HCT116 (cell line): ENCODE measurements at regions not wholly inside any gene's neighbourhood (a gene's known extent, or its start where the extent isn't known, plus 50 kb on each side); places are given as distances from the start of the nearest gene placed in this dataset.

ENCODE experiments used
- ATAC-seq: fragments of 200-7000 bp; cut with Tn5 transposase; 2 replicates; pipeline ENCODE4 v1.9.1; 2020; ENCODE audit warnings: mild to moderate bottlenecking, moderate library complexity
- BruUV-seq: library from RNA; stranded (reverse); fragments of 400-500 nt; replicated peaks from 2 replicates; lab custom pipeline; 2021; lab: Mats Ljungman, UMichigan
- CTCF ChIA-PET: fragments of 300-600 bp; sonication (Branson Sonifier 250); formaldehyde crosslinking; loops from one replicate; lab custom pipeline; 2021; ENCODE audit warnings: antibody characterized with exemption; lab: Charles Lee
- POLR2A ChIA-PET: fragments of 300-600, 350-600 bp; sonication (Branson Sonifier 250); formaldehyde crosslinking; loops from one replicate; lab custom pipeline; 2021; ENCODE audit warnings: antibody characterized with exemption; lab: Charles Lee
- RAD21 ChIA-PET, 2 experiments: fragments of 300-600 bp; sonication (Branson Sonifier 250); formaldehyde crosslinking; loops; one replicate each; lab custom pipeline; 2023; ENCODE audit warnings: low total read pairs in 2 of 2; ENCODE audit not compliant: uncharacterized antibody in 2 of 2, unreplicated experiment in 2 of 2, low non-redundant PET in 1 of 2; lab: Charles Lee
- DNase-seq: peaks from one replicate; pipeline ENCODE4 v3.0.0-alpha.2; 2010; ENCODE audit warnings: low read depth, low spot score
- H2AFZ ChIP-seq: fragments of 200-600 bp; shearing (Covaris generic), sonication (generic); 2 replicates; pipeline ENCODE4 v1.6.1; 2017; ENCODE audit warnings: low read depth, mixed run types, mixed read lengths, antibody characterized with exemption, low read length; ENCODE audit not compliant: poor library complexity, severe bottlenecking
- H3K27ac ChIP-seq: 2 replicates; pipeline ENCODE4 v1.5.1; 2012; ENCODE audit warnings: low read depth, low read length
- H3K27me3 ChIP-seq: fragments of 200-600 bp; sonication (generic); 2 replicates; pipeline ENCODE4 v1.6.1; 2016; ENCODE audit warnings: mixed run types, low read length, mixed read lengths; ENCODE audit not compliant: insufficient read depth
- H3K36me3 ChIP-seq, 2 experiments: fragments of 200-500 bp in 1 of 2; fragments of 200-600 bp in 1 of 2; sonication (Bioruptor generic) in 1 of 2; sonication (generic) in 1 of 2; 2 replicates each; pipeline versions ENCODE4 v1.5.1 to v1.6.1; 2014 to 2016; ENCODE audit warnings: low read length in 2 of 2, inconsistent platforms in 1 of 2, mixed read lengths in 1 of 2, mixed run types in 1 of 2; ENCODE audit not compliant: insufficient read depth in 2 of 2, control insufficient read depth in 1 of 2
- H3K4me1 ChIP-seq, 2 experiments: fragments of 200-600 bp in 1 of 2; sonication (generic) in 1 of 2; 2 replicates each; pipeline versions ENCODE4 v1.5.1 to v1.6.1; 2012 to 2017; ENCODE audit warnings: low read length in 2 of 2, inconsistent platforms in 1 of 2, mild to moderate bottlenecking in 1 of 2, mixed read lengths in 1 of 2, mixed run types in 1 of 2, moderate library complexity in 1 of 2; ENCODE audit not compliant: insufficient read depth in 2 of 2, control insufficient read depth in 1 of 2
- H3K4me2 ChIP-seq: fragments of 200-600 bp; sonication (generic); 2 replicates; pipeline ENCODE4 v1.6.1; 2017; ENCODE audit warnings: mixed run types, low read length, mixed read lengths
- H3K4me3 ChIP-seq, 2 experiments: fragments of 200-600 bp in 1 of 2; sonication (generic) in 1 of 2; replicated peaks in 1 of 2; 2 replicates each; pipeline ENCODE4 v1.5.1; 2011 to 2016; ENCODE audit warnings: low read length in 2 of 2, control low read depth in 1 of 2, low read depth in 1 of 2, mild to moderate bottlenecking in 1 of 2, mixed read lengths in 1 of 2, mixed run types in 1 of 2
- H3K79me2 ChIP-seq: fragments of 200-600 bp; sonication (generic); 2 replicates; pipeline ENCODE4 v1.6.1; 2017; ENCODE audit warnings: mild to moderate bottlenecking, mixed run types, low read length, moderate library complexity, mixed read lengths; ENCODE audit not compliant: insufficient read depth
- H3K9ac ChIP-seq: fragments of 200-600 bp; sonication (generic); 2 replicates; pipeline ENCODE4 v1.6.1; 2016; ENCODE audit warnings: low read length, mixed read lengths
- H3K9me2 ChIP-seq: fragments of 200-600 bp; sonication (generic), shearing (Covaris generic); 2 replicates; pipeline ENCODE4 v1.6.1; 2017; ENCODE audit warnings: mixed run types, mild to moderate bottlenecking, moderate library complexity; ENCODE audit not compliant: insufficient read depth
- H3K9me3 ChIP-seq, 2 experiments: fragments of 200-500 bp in 1 of 2; fragments of 200-600 bp in 1 of 2; sonication (Bioruptor generic) in 1 of 2; sonication (generic) in 1 of 2; 2 replicates each; pipeline ENCODE4 v1.6.1; 2014 to 2017; ENCODE audit warnings: low read length in 2 of 2, mixed read lengths in 2 of 2, inconsistent platforms in 1 of 2, low read depth in 1 of 2, mild to moderate bottlenecking in 1 of 2, mixed run types in 1 of 2, moderate library complexity in 1 of 2; ENCODE audit not compliant: control insufficient read depth in 1 of 2, insufficient read depth in 1 of 2
- H4K20me1 ChIP-seq: fragments of 200-600 bp; sonication (generic), shearing (Covaris generic); 2 replicates; pipeline ENCODE4 v1.6.1; 2017; ENCODE audit warnings: mixed run types, mild to moderate bottlenecking, moderate library complexity; ENCODE audit not compliant: insufficient read depth
- ELF1 ChIP-seq: IDR thresholded peaks from 2 replicates; pipeline ENCODE4 v1.6.1; 2012; ENCODE audit warnings: low read depth, borderline replicate concordance
- EZH2 ChIP-seq: fragments of 200-600 bp; sonication (generic); IDR thresholded peaks from 2 replicates; pipeline ENCODE4 v1.6.1; 2017; ENCODE audit warnings: antibody characterized with exemption, mixed run types
- FOSL1 ChIP-seq: IDR thresholded peaks from 2 replicates; pipeline ENCODE4 v1.6.1; 2012; ENCODE audit warnings: low read depth
- JUND ChIP-seq: IDR thresholded peaks from 2 replicates; pipeline ENCODE4 v1.6.1; 2012
- POLR2A ChIP-seq: IDR thresholded peaks from 2 replicates; pipeline ENCODE4 v1.7.0; 2011; ENCODE audit warnings: borderline replicate concordance; ENCODE audit not compliant: insufficient read depth, insufficient read length; ENCODE audit errors: extremely low read depth
- SIN3A ChIP-seq: IDR thresholded peaks from 2 replicates; pipeline ENCODE4 v1.6.1; 2012; ENCODE audit warnings: low read depth
- SP1 ChIP-seq: IDR thresholded peaks from 2 replicates; pipeline ENCODE4 v1.6.1; 2012; ENCODE audit warnings: low read depth
- TCF7L2 ChIP-seq: IDR thresholded peaks from 2 replicates; pipeline ENCODE4 v1.7.0; 2011; ENCODE audit warnings: borderline replicate concordance, inconsistent platforms; ENCODE audit not compliant: insufficient read depth, insufficient read length; ENCODE audit errors: extremely low read depth
- ZNF274 ChIP-seq: fragments of 200-500 bp; sonication (Bioruptor generic); IDR thresholded peaks from 2 replicates; pipeline ENCODE4 v1.6.1; 2014; ENCODE audit warnings: mild to moderate bottlenecking, low read depth, low read length, inconsistent platforms
- intact Hi-C: fragments of 100-400 bp; cut with micrococcal nuclease; formaldehyde crosslinking; loops from 2 replicates; pipeline ENCODE4 v1.10.0; 2022

GRCh38 chr5:15065091-15065490 lies 193.5 kb upstream of the ANKH start:
- H3K9me3 ChIP-seq, result no peaks in the 10 kb centered on the region
- no peak overlapping the region for H3K27ac ChIP-seq
- no peaks in the 10 kb centered on the region for H3K79me2 ChIP-seq
- no TSS peak for BruUV-seq
- no peaks in the 10 kb centered on the region for H3K27me3 ChIP-seq
- TF ChIP-seq TCF7L2, result no peak
- TF ChIP-seq ELF1, result no peak
- TF ChIP-seq FOSL1, result no peak
- TF ChIP-seq, all 23 proteins: peak for 0
- DNase-seq, result no peak
- ChIA-PET RAD21 (no interaction called here), POLR2A (no interaction called here), CTCF (no interaction called here)
- ATAC-seq, result no peak
- H3K4me3 ChIP-seq, result no peak overlapping the region
- no peak overlapping the region for H3K4me2 ChIP-seq
- no peaks in the 10 kb centered on the region for H4K20me1 ChIP-seq
- H3K36me3 ChIP-seq, result no peaks in the 10 kb centered on the region
- H3K9me2 ChIP-seq, result no peaks in the 10 kb centered on the region
- H3K4me1 ChIP-seq, result no peaks in the 10 kb centered on the region
- no peak overlapping the region for H2AFZ ChIP-seq
- no peak overlapping the region for H3K9ac ChIP-seq
- intact Hi-C loops, result no loop called here

GRCh38 chr5:15064396-15064795 lies 192.8 kb upstream of the ANKH start:
- no peak for ATAC-seq
- no peaks in the 10 kb centered on the region for H3K9me2 ChIP-seq
- DNase-seq, result no peak
- no peak overlapping the region for H2AFZ ChIP-seq
- BruUV-seq, result no TSS peak
- no peak overlapping the region for H3K4me2 ChIP-seq
- H3K4me1 ChIP-seq, result no peaks in the 10 kb centered on the region
- POLR2A ChIA-PET, result no interaction called here
- intact Hi-C loops, result no loop called here
- H4K20me1 ChIP-seq, result no peaks in the 10 kb centered on the region
- H3K9ac ChIP-seq, result no peak overlapping the region
- no peaks in the 10 kb centered on the region for H3K36me3 ChIP-seq
- CTCF ChIA-PET, result no interaction called here
- H3K27ac ChIP-seq, result no peak overlapping the region
- TF ChIP-seq JUND, result no peak
- no peak for TF ChIP-seq ZNF274
- no peak for TF ChIP-seq SIN3A
- no peak for TF ChIP-seq TCF7L2
- TF ChIP-seq SP1, result no peak
- no peak for TF ChIP-seq POLR2A
- no peak for TF ChIP-seq FOSL1
- no peak for TF ChIP-seq ELF1
- no peak for TF ChIP-seq EZH2
- H3K9me3 ChIP-seq, result no peaks in the 10 kb centered on the region
- H3K79me2 ChIP-seq, result no peaks in the 10 kb centered on the region
- H3K4me3 ChIP-seq, result no peak overlapping the region
- no peaks in the 10 kb centered on the region for H3K27me3 ChIP-seq
- RAD21 ChIA-PET, result no interaction called here
